ENCODE measurements at regions not wholly inside any gene's neighbourhood (a gene's known extent, or its start where the extent isn't known, plus 50 kb on each side); places are given as distances from the start of the nearest gene placed in this dataset.

- Histone ChIP-seq H3K27ac (ENCODE audit: low read depth, low read length, poor library complexity, severe bottlenecking) (no peak overlapping the region), H3K9me3 (ENCODE audit: low read length) (no peaks in the 10 kb centered on the region), H3K79me2 (ENCODE audit: insufficient read depth, low read depth, low read length) (no peaks in the 10 kb centered on the region), H3K9me2 (ENCODE audit: insufficient read depth, low read length) (no peaks in the 10 kb centered on the region), H3K4me1 (ENCODE audit: insufficient read depth, low read length, poor library complexity, severe bottlenecking) (no peaks in the 10 kb centered on the region), H3K4me3 (ENCODE audit: low read depth, low read length, poor library complexity, severe bottlenecking) (no peak overlapping the region), H4K20me1 (ENCODE audit: insufficient read depth, low read length) (no peaks in the 10 kb centered on the region), H3K36me3 (ENCODE audit: insufficient read depth, low read length) (no peaks in the 10 kb centered on the region), H3K4me2 (ENCODE audit: low read length) (no peak overlapping the region), H2AFZ (ENCODE audit: low read length) (no peak overlapping the region)
- intact Hi-C loops (cut with micrococcal nuclease; ENCODE audit: unreplicated experiment), result no loop called here
- no TSS peak for BruUV-seq (replicated peaks)
- ChIA-PET CTCF (ENCODE audit: unreplicated experiment) (no interaction called here), POLR2A (interaction anchor here (0.6 to 1.0 kb wide), 2 partner anchors 14 to 198 kb away, joined by 3 read pairs; no protein-coding TSS in a partner anchor)
- no peak for DNase-seq (ENCODE audit: low spot score)
- TF ChIP-seq CTCF (conservative IDR thresholded peaks at IDR 0.05; ENCODE audit: low read length), result no peak
These were observed 646.2 kb downstream of the SOX5 start for GRCh38 chr12:23303220-23303619.

- CTCF ChIA-PET (ENCODE audit: unreplicated experiment), result no interaction called here
- Histone ChIP-seq H3K4me3 (ENCODE audit: low read depth, low read length, poor library complexity, severe bottlenecking) (no peak overlapping the region), H4K20me1 (ENCODE audit: insufficient read depth, low read length) (no peaks in the 10 kb centered on the region), H3K4me1 (ENCODE audit: insufficient read depth, low read length, poor library complexity, severe bottlenecking) (no peaks in the 10 kb centered on the region), H2AFZ (ENCODE audit: low read length) (no peak overlapping the region), H3K36me3 (ENCODE audit: insufficient read depth, low read length) (no peaks in the 10 kb centered on the region), H3K4me2 (ENCODE audit: low read length) (no peak overlapping the region), H3K27ac (ENCODE audit: low read depth, low read length, poor library complexity, severe bottlenecking) (no peak overlapping the region), H3K79me2 (ENCODE audit: insufficient read depth, low read depth, low read length) (no peaks in the 10 kb centered on the region), H3K9me2 (ENCODE audit: insufficient read depth, low read length) (no peaks in the 10 kb centered on the region), H3K9me3 (ENCODE audit: low read length) (no peaks in the 10 kb centered on the region)
- POLR2A ChIA-PET, result interaction anchor here (1.0 kb wide), 1 partner anchor 15 kb away, joined by 3 read pairs; no protein-coding TSS in a partner anchor
- TF ChIP-seq EZH2phosphoT487 (IDR thresholded peaks at IDR 0.05; ENCODE audit: borderline replicate concordance, low read depth, low read length), result no peak
- no peak for TF ChIP-seq CTCF (conservative IDR thresholded peaks at IDR 0.05; ENCODE audit: low read length)
- intact Hi-C loops (cut with micrococcal nuclease; ENCODE audit: unreplicated experiment), result no loop called here
- BruUV-seq (replicated peaks), result no TSS peak
- no peak for DNase-seq (ENCODE audit: low spot score)
These were observed 645.6 kb downstream of the SOX5 start for GRCh38 chr12:23303821-23304220.

- H3K36me3 ChIP-seq (ENCODE audit: insufficient read depth, low read length), result no peaks in the 10 kb centered on the region
- no peak overlapping the region for H3K27ac ChIP-seq (ENCODE audit: low read depth, low read length, poor library complexity, severe bottlenecking)
- no peak overlapping the region for H3K4me2 ChIP-seq (ENCODE audit: low read length)
- TF ChIP-seq CTCF (conservative IDR thresholded peaks at IDR 0.05; ENCODE audit: low read length), result no peak
- TF ChIP-seq EZH2phosphoT487 (IDR thresholded peaks at IDR 0.05; ENCODE audit: borderline replicate concordance, low read depth, low read length), result no peak
- intact Hi-C loops (cut with micrococcal nuclease; ENCODE audit: unreplicated experiment), result no loop called here
- DNase-seq (ENCODE audit: low spot score), result no peak
- no TSS peak for BruUV-seq (replicated peaks)
- POLR2A ChIA-PET, result no interaction called here
- no peaks in the 10 kb centered on the region for H3K9me2 ChIP-seq (ENCODE audit: insufficient read depth, low read length)
- H3K9me3 ChIP-seq (ENCODE audit: low read length), result no peaks in the 10 kb centered on the region
- CTCF ChIA-PET (ENCODE audit: unreplicated experiment), result no interaction called here
- no peaks in the 10 kb centered on the region for H3K79me2 ChIP-seq (ENCODE audit: insufficient read depth, low read depth, low read length)
- no peak overlapping the region for H3K4me3 ChIP-seq (ENCODE audit: low read depth, low read length, poor library complexity, severe bottlenecking)
- no peaks in the 10 kb centered on the region for H4K20me1 ChIP-seq (ENCODE audit: insufficient read depth, low read length)
- H3K4me1 ChIP-seq (ENCODE audit: insufficient read depth, low read length, poor library complexity, severe bottlenecking), result no peaks in the 10 kb centered on the region
- no peak overlapping the region for H2AFZ ChIP-seq (ENCODE audit: low read length)
These were observed 615.5 kb downstream of the SOX5 start for GRCh38 chr12:23333938-23334337.
